HepG2 (cell line): ENCODE measurements at regions not wholly inside any gene's neighbourhood (a gene's known extent, or its start where the extent isn't known, plus 50 kb on each side); places are given as distances from the start of the nearest gene placed in this dataset.
A peak's percentile ranks its signal among the peaks of the same experiment; 100 is the strongest.

Experiments
- ATAC-seq: fragments of 200-7000 bp; cut with Tn5 transposase; 3 replicates; pipeline ENCODE4 v1.9.1; 2020; ENCODE audit warnings: mild to moderate bottlenecking, moderate library complexity
- BruUV-seq: library from RNA; stranded (reverse); fragments of 400-500 nt; replicated peaks from 2 replicates; lab custom pipeline; 2021; lab: Mats Ljungman, UMichigan
- CTCF ChIA-PET: fragments of 300-600 bp; formaldehyde crosslinking; extraction: SDS; loops from one replicate; lab custom pipeline; 2021; ENCODE audit warnings: low total read pairs, inconsistent platforms, low intra/inter-chr PET ratio; lab: Yijun Ruan, JAX
- POLR2A ChIA-PET: fragments of 350-600 bp; sonication (Branson Sonifier 250); formaldehyde crosslinking; loops from one replicate; lab custom pipeline; 2020; ENCODE audit warnings: antibody characterized with exemption, inconsistent platforms; lab: Yijun Ruan, JAX
- DNase-seq: peaks from one replicate; pipeline ENCODE4 v3.0.0-alpha.2; 2015; ENCODE audit warnings: low spot score
- FAIRE-seq: peaks from 3 replicates; lab custom pipeline; 2011; peaks lifted over from hg19 to GRCh38; lab: Jason Lieb, UNC
- H2AFZ ChIP-seq: one replicate; pipeline ENCODE4 v1.6.1; 2011; ENCODE audit warnings: low read length, inconsistent platforms
- H3K27ac ChIP-seq: fragments of 300-600 bp; 3 replicates; pipeline ENCODE4 v1.8.0; 2011; ENCODE audit warnings: mixed run types, mild to moderate bottlenecking, mixed read lengths, low read length, inconsistent platforms; ENCODE audit not compliant: insufficient read depth; ENCODE audit errors: extremely low read length
- H3K27me3 ChIP-seq, 2 experiments: fragments of 200-600 bp in 1 of 2; 2 replicates in 1 of 2; 3 replicates in 1 of 2; pipeline versions ENCODE4 v1.6.0 to v1.8.0; 2011; ENCODE audit warnings: low read length in 2 of 2, mild to moderate bottlenecking in 2 of 2, moderate library complexity in 2 of 2, inconsistent platforms in 1 of 2; ENCODE audit not compliant: insufficient read depth in 2 of 2, control insufficient read depth in 1 of 2
- H3K36me3 ChIP-seq, 2 experiments: fragments of 200-600 bp in 1 of 2; replicated peaks in 1 of 2; 2 replicates in 1 of 2; 3 replicates in 1 of 2; pipeline versions ENCODE4 v1.5.1 to v1.8.0; 2011; ENCODE audit warnings: low read length in 2 of 2, inconsistent platforms in 1 of 2; ENCODE audit not compliant: insufficient read depth in 2 of 2, control insufficient read depth in 1 of 2
- H3K4me1 ChIP-seq: 2 replicates; pipeline ENCODE4 v1.5.1; 2012; ENCODE audit warnings: low read length, inconsistent platforms; ENCODE audit not compliant: insufficient read depth
- H3K4me2 ChIP-seq: 2 replicates; pipeline ENCODE4 v1.6.0; 2011; ENCODE audit warnings: low read depth, low read length, inconsistent platforms
- H3K4me3 ChIP-seq, 3 experiments: fragments of 200-600 bp in 1 of 3; sonication (generic), shearing (Covaris generic) in 1 of 3; replicated peaks in 1 of 3; 2 replicates each; pipeline ENCODE4 v1.5.1; 2011 to 2016; ENCODE audit warnings: low read length in 3 of 3, inconsistent platforms in 2 of 3, low read depth in 2 of 3, mild to moderate bottlenecking in 2 of 3, control low read depth in 1 of 3, mixed read lengths in 1 of 3; ENCODE audit not compliant: insufficient read depth in 1 of 3
- H3K79me2 ChIP-seq: one replicate; pipeline ENCODE4 v1.6.1; 2011; ENCODE audit warnings: low read length, inconsistent platforms; ENCODE audit not compliant: insufficient read depth
- H3K9ac ChIP-seq: 2 replicates; pipeline ENCODE4 v1.6.0; 2011; ENCODE audit warnings: mild to moderate bottlenecking, low read depth, low read length, inconsistent platforms; ENCODE audit not compliant: insufficient read depth
- H3K9me3 ChIP-seq: 2 replicates; pipeline ENCODE4 v1.5.1; 2012; ENCODE audit warnings: mild to moderate bottlenecking, low read length
- H4K20me1 ChIP-seq: 2 replicates; pipeline ENCODE4 v1.6.0; 2011; ENCODE audit warnings: inconsistent platforms, mild to moderate bottlenecking, low read length, moderate library complexity; ENCODE audit not compliant: insufficient read depth
- ATF7 ChIP-seq, 2 experiments: fragments of 450-650 bp in 1 of 2; sonication (generic) in 1 of 2; formaldehyde crosslinking in 1 of 2; IDR thresholded peaks; 2 replicates each; pipeline versions ENCODE4 v1.4.0 to v1.6.1; 2016 to 2020; ENCODE audit warnings: antibody characterized with exemption in 1 of 2, mild to moderate bottlenecking in 1 of 2, missing genetic modification reagents in 1 of 2
- E2F2 ChIP-seq: sonication (generic); formaldehyde crosslinking; IDR thresholded peaks from 2 replicates; pipeline ENCODE4 v1.4.0; 2020; ENCODE audit warnings: missing genetic modification reagents, borderline replicate concordance
- MTA3 ChIP-seq: sonication (generic); formaldehyde crosslinking; IDR thresholded peaks from 2 replicates; pipeline ENCODE4 v1.4.0; 2020; ENCODE audit warnings: missing genetic modification reagents
- MTERF4 ChIP-seq: sonication (generic); formaldehyde crosslinking; IDR thresholded peaks from 2 replicates; pipeline ENCODE4 v1.8.0; 2023; ENCODE audit warnings: mild to moderate bottlenecking, missing genetic modification reagents
- MXD1 ChIP-seq: sonication (generic); formaldehyde crosslinking; IDR thresholded peaks from 2 replicates; pipeline ENCODE4 v1.4.0; 2020; ENCODE audit warnings: mild to moderate bottlenecking, missing genetic modification reagents
- NFE2L1 ChIP-seq: sonication (generic); formaldehyde crosslinking; IDR thresholded peaks from 2 replicates; pipeline ENCODE4 v1.4.0; 2020; ENCODE audit warnings: missing genetic modification reagents, mild to moderate bottlenecking, borderline replicate concordance
- ZNF784 ChIP-seq: sonication (generic); formaldehyde crosslinking; IDR thresholded peaks from 2 replicates; pipeline ENCODE4 v1.5.1; 2020; ENCODE audit warnings: missing genetic modification reagents, mild to moderate bottlenecking, borderline replicate concordance
- WGBS: methylation state at CpG from one replicate; pipeline ENCODE4 v1.1.6; 2017; ENCODE audit warnings: low lambda C conversion rate; 5-methylcytosine and 5-hydroxymethylcytosine counted together
- in situ Hi-C: cut with HindIII; loops from 2 replicates; pipeline ENCODE4 v1.10.0; 2017; ENCODE audit warnings: low pct_unique_long_range_greater_than_20kb; ENCODE audit not compliant: extremely low pct_ligation_motif_present
- intact Hi-C: fragments of 100-400 bp; cut with micrococcal nuclease; formaldehyde crosslinking; loops from one replicate; pipeline ENCODE4 v1.10.0; 2022; ENCODE audit not compliant: unreplicated experiment

GRCh38 chr18:68282232-68282631 is 432.7 kb downstream of the TMX3 start (continued):
- TF ChIP-seq MTERF4 (no peak), ZNF784 (no peak), E2F2 (CRISPR knock-in tag) (no peak), MXD1 (CRISPR knock-in tag) (no peak), MTA3 (CRISPR knock-in tag) (no peak)

- Histone ChIP-seq H3K9me3 (no peaks in the 10 kb centered on the region), H3K4me2 (no peak overlapping the region), H3K4me1 (no peaks in the 10 kb centered on the region), H3K4me3 (no peak overlapping the region), H3K36me3 (no peaks in the 10 kb centered on the region), H3K79me2 (no peaks in the 10 kb centered on the region), H3K9ac (no peak overlapping the region), H3K27me3 (no peaks in the 10 kb centered on the region), H2AFZ (no peak overlapping the region), H4K20me1 (no peaks in the 10 kb centered on the region), H3K27ac (no peak overlapping the region)
- ChIA-PET POLR2A (no interaction called here), CTCF (no interaction called here)
- TF ChIP-seq NFE2L1 (CRISPR knock-in tag): no peak
- TF ChIP-seq ATF7 (IDR thresholded peaks at IDR 0.05): peak; percentile 36; the same call in 1 of the 2 replicates
- no peak for TF ChIP-seq ATF7 (CRISPR knock-in tag; IDR thresholded peaks at IDR 0.05)
- intact Hi-C loops (no loop called here), in situ Hi-C loops (no loop called here)
- 50% methylated on average over 1 of the region's 1 CpG for WGBS
- no TSS peak for BruUV-seq
- FAIRE-seq (no peak), DNase-seq (no peak), ATAC-seq (no peak)
Observed at GRCh38 chr18:68275616-68276015, 439.3 kb downstream of the TMX3 start.
